Vagina (tissue), 2 donors: ENCODE measurements at regions not wholly inside any gene's neighbourhood (a gene's known extent, or its start where the extent isn't known, plus 50 kb on each side); places are given as distances from the start of the nearest gene placed in this dataset.
"Not testable (repeated sequence)": the region's sequence is repeated elsewhere in the genome, so short reads cannot be mapped to it uniquely, and the experiment has no call there.

Source experiments
- DNase-seq, 2 donors: peaks; one replicate each; pipeline ENCODE4 v3.0.0-alpha.2; 2017; ENCODE audit errors: extremely low spot score in 2 of 2
- H3K27ac ChIP-seq: fragments of 200-600 bp; sonication (generic); one replicate; pipeline ENCODE4 v1.5.1; 2019
- H3K27me3 ChIP-seq: fragments of 200-600 bp; sonication (generic); one replicate; pipeline ENCODE4 v1.5.1; 2019
- H3K36me3 ChIP-seq, 2 donors: fragments of 200-600 bp; sonication (generic); one replicate each; pipeline ENCODE4 v1.5.1; 2017 to 2019
- H3K4me1 ChIP-seq: fragments of 200-600 bp; sonication (generic); one replicate; pipeline ENCODE4 v1.5.1; 2019
- H3K4me3 ChIP-seq, 2 donors: fragments of 200-600 bp; sonication (generic); 1 replicate in 1 of 2; 2 replicates in 1 of 2; pipeline ENCODE4 v1.5.1; 2016 to 2019
- H3K9me3 ChIP-seq: fragments of 200-600 bp; sonication (generic); one replicate; pipeline ENCODE4 v1.5.1; 2019
- CTCF ChIP-seq, 3 experiments: fragments of 450-650 bp in 2 of 3; fragments of 200-600 bp in 1 of 3; sonication (generic) in 1 of 3; IDR thresholded peaks; one replicate each; pipeline ENCODE4 v1.5.1; 2017 to 2019; ENCODE audit warnings: antibody characterized with exemption in 3 of 3, mild to moderate bottlenecking in 2 of 3, moderate library complexity in 2 of 3
- POLR2A ChIP-seq, 2 donors: fragments of 450-650 bp; IDR thresholded peaks; one replicate each; pipeline ENCODE4 v1.6.1; 2017; ENCODE audit warnings: antibody characterized with exemption in 2 of 2, mild to moderate bottlenecking in 2 of 2, moderate library complexity in 2 of 2
- POLR2AphosphoS5 ChIP-seq, 2 donors: sonication (generic); formaldehyde crosslinking; IDR thresholded peaks; one replicate each; pipeline ENCODE4 v1.9.0; 2017; ENCODE audit warnings: antibody characterized with exemption in 2 of 2, mild to moderate bottlenecking in 2 of 2, low read depth in 1 of 2; ENCODE audit not compliant: insufficient read depth in 1 of 2
- intact Hi-C: fragments of 100-400 bp; cut with DNase I; formaldehyde crosslinking; loops from one replicate; pipeline ENCODE4 v1.15.1; 2023

GRCh38 chr5:17056141-17056631 is 120.1 kb upstream of the MYO10 start:
- Histone ChIP-seq H3K36me3 (no peaks in the 10 kb centered on the region), H3K27ac (no peak overlapping the region), H3K4me1 (no peaks in the 10 kb centered on the region), H3K9me3 (no peaks in the 10 kb centered on the region), H3K4me3 (no peak overlapping the region), H3K27me3 (no peaks in the 10 kb centered on the region)
- intact Hi-C loops, result no loop called here
- no peak for DNase-seq
- no peak for TF ChIP-seq POLR2AphosphoS5 (IDR thresholded peaks at IDR 0.05; ENCODE audit: insufficient read depth in 1 of 2, low read depth in 1 of 2)

GRCh38 chr5:17058438-17058837 is 122.3 kb upstream of the MYO10 start:
- Histone ChIP-seq H3K4me1 (no peaks in the 10 kb centered on the region), H3K36me3 (no peaks in the 10 kb centered on the region), H3K27ac (no peak overlapping the region), H3K9me3 (no peaks in the 10 kb centered on the region), H3K4me3 (no peak overlapping the region), H3K27me3 (no peaks in the 10 kb centered on the region)
- DNase-seq, result no peak
- no peak for TF ChIP-seq POLR2AphosphoS5 (IDR thresholded peaks at IDR 0.05; ENCODE audit: insufficient read depth in 1 of 2, low read depth in 1 of 2)
- TF ChIP-seq CTCF (IDR thresholded peaks at IDR 0.05), result no peak
- TF ChIP-seq POLR2A (IDR thresholded peaks at IDR 0.05), result no peak
- intact Hi-C loops, result no loop called here

GRCh38 chr5:17061973-17062470 is 125.9 kb upstream of the MYO10 start:
- no peak for DNase-seq
- Histone ChIP-seq H3K4me1 (no peaks in the 10 kb centered on the region), H3K36me3 (no peaks in the 10 kb centered on the region), H3K9me3 (no peaks in the 10 kb centered on the region), H3K27ac (no peak overlapping the region), H3K27me3 (no peaks in the 10 kb centered on the region), H3K4me3 (no peak overlapping the region)
- intact Hi-C loops, result no loop called here
- TF ChIP-seq POLR2AphosphoS5 (IDR thresholded peaks at IDR 0.05; ENCODE audit: insufficient read depth in 1 of 2, low read depth in 1 of 2), result no peak
- TF ChIP-seq CTCF (IDR thresholded peaks at IDR 0.05), result no peak
- no peak for TF ChIP-seq POLR2A (IDR thresholded peaks at IDR 0.05)

GRCh38 chr5:17062741-17063140 is 126.7 kb upstream of the MYO10 start:
- H3K27ac ChIP-seq, H3K4me1 ChIP-seq, intact Hi-C loops, H3K27me3 ChIP-seq, H3K4me3 ChIP-seq, DNase-seq, H3K9me3 ChIP-seq, H3K36me3 ChIP-seq: not testable (repeated sequence)

- intact Hi-C loops, result no loop called here
- Histone ChIP-seq H3K27ac (no peak overlapping the region), H3K9me3 (no peaks in the 10 kb centered on the region), H3K36me3 (no peaks in the 10 kb centered on the region), H3K4me1 (no peaks in the 10 kb centered on the region), H3K4me3 (no peak overlapping the region), H3K27me3 (no peaks in the 10 kb centered on the region)
- DNase-seq, result no peak
- no peak for TF ChIP-seq CTCF (IDR thresholded peaks at IDR 0.05)
- TF ChIP-seq POLR2A (IDR thresholded peaks at IDR 0.05), result no peak
- no peak for TF ChIP-seq POLR2AphosphoS5 (IDR thresholded peaks at IDR 0.05; ENCODE audit: insufficient read depth in 1 of 2, low read depth in 1 of 2)
These were observed 128.2 kb upstream of the MYO10 start for GRCh38 chr5:17064241-17064640.

- Histone ChIP-seq H3K36me3 (no peaks in the 10 kb centered on the region), H3K27ac (no peak overlapping the region), H3K27me3 (no peaks in the 10 kb centered on the region), H3K4me3 (no peak overlapping the region), H3K9me3 (no peaks in the 10 kb centered on the region), H3K4me1 (peaks cover 4% of the 10 kb centered on the region)
- intact Hi-C loops, result no loop called here
- TF ChIP-seq CTCF (IDR thresholded peaks at IDR 0.05) (no peak), POLR2A (IDR thresholded peaks at IDR 0.05) (no peak), POLR2AphosphoS5 (IDR thresholded peaks at IDR 0.05; ENCODE audit: insufficient read depth in 1 of 2, low read depth in 1 of 2) (no peak)
- DNase-seq, result no peak
These were observed 129.4 kb upstream of the MYO10 start for GRCh38 chr5:17065458-17065857.

GRCh38 chr5:17066026-17066425 is 129.9 kb upstream of the MYO10 start:
- H3K4me1 ChIP-seq, intact Hi-C loops, H3K27me3 ChIP-seq, H3K4me3 ChIP-seq, H3K9me3 ChIP-seq, DNase-seq, H3K27ac ChIP-seq, H3K36me3 ChIP-seq: not testable (repeated sequence)
